ENCODE measurements at regions not wholly inside any gene's neighbourhood (a gene's known extent, or its start where the extent isn't known, plus 50 kb on each side); places are given as distances from the start of the nearest gene placed in this dataset.

DNA sequence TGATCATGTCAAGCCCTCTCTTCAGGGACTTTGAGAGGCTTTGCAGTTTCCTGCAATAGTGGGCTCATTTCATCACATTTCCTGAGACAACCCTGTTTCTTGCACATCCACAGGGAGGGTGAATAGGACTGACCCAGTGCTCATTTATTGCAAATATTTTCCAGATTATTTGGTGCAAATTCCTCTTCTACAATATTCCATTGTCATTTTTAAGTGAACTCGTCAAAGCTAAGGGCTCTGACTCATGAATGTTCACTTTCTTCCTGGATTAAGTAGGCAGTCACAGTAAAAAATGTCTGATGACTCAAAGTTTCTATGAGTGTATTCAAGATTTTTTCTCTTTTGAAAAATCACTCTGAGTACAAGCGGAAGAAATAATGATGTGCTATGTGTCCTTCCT, 225.5 kb upstream of the GALNT5 start:
- ChIA-PET POLR2A (no interaction called here), CTCF (no interaction called here)

DNA sequence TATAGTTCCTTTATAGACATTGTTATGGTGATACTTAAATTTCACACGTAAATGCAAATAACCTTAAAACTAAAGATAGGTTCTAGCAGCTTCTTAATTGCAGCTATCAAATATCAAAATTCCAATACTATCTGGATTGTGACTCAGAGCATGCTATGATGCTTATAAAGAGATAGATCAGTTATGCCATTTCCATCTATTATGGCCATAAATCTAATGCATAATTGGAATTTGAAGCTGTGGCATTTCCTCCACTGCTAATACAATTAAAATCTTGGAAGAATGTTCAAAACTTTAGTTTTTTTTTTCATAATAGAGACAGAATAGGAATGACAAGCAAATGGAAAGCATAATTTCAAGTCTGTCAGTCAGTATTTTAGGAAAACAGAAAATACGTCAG, 220.8 kb upstream of the GALNT5 start:
- ChIA-PET CTCF (no interaction called here), POLR2A (no interaction called here)

DNA sequence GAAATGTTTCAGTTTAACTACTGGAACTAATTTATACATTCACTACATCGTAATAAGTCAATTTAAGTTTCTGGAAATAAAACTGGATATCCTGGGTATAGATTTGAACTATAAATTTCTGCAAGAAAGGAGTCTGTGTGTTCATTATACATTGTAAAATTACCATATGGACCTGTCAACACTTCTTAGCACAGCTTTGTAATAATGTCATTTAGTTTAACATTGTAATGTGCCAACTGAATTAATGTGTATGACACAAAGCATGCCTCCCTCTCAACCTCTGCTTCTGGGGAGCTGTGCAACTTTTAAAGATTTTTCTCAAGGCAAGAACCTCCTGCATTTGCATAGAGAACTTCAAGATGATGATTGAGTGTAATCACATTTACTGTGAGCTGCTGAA, 213.7 kb upstream of the GALNT5 start:
- CTCF ChIA-PET, result no interaction called here
- POLR2A ChIA-PET, result no interaction called here

DNA sequence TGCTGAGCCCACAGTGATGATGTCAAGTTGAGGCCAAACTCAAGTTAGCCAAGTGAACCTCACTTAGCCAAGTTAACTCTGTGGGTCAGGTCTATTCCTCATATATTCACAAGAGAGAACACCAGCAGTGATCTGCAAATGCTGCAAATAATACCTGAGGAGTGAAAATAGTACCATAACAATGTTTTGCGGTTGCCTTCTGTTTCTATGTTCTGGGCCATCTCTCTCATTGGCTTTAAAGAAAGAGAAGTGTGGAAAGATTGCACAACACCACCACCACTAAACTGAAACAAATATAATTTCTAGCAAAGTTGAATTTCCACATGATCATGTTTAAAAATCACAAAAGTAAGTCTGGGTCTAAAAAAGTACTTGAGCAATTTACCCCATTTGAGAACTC, 211.1 kb upstream of the GALNT5 start:
- CTCF ChIA-PET, result no interaction called here
- POLR2A ChIA-PET, result no interaction called here

DNA sequence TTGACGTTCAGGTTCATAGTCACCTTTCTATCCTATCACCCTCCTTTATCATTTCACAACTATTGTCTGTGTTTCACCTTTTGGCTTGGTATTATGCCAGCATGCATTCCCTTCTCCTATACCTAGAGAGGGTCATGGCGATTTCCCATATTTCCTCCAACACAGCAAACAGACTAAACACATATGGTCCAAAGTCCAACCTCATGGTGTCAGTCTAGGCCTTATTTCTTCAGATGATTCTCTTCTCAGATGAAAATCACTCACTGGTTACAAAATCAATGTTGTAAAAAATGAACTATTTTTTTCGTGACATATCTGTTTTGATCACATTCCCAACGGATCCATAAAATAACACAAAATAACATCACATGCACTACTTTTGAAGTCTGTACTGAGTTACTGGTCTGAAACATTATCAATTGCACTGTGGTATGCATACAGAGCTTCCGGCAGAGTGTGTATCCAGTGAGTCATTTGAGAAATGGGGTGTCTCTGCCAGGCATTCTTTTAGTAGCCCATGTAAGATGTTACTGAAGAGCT, 204.8 kb upstream of the GALNT5 start:
- CTCF ChIA-PET, result no interaction called here
- POLR2A ChIA-PET, result no interaction called here

DNA sequence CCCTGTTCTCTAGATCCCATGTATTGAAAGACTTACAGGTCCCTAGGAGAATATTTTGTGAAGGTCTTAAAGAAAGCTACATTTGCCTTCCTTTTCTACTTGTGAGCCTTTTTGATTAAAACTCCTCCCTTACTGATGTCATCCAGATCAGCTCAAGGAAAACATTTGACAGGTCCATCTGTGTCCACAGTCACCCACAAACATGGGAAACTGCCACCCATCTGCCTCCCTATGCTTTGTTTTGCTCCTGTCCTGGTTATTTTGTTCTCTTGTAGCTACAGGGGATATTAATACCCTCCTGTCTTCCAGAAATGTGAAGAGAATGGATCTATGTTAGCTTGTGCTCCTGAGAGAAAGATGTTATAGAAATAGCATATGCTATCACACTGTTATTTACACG, 203.6 kb upstream of the GALNT5 start:
- CTCF ChIA-PET, result no interaction called here
- POLR2A ChIA-PET, result no interaction called here

DNA sequence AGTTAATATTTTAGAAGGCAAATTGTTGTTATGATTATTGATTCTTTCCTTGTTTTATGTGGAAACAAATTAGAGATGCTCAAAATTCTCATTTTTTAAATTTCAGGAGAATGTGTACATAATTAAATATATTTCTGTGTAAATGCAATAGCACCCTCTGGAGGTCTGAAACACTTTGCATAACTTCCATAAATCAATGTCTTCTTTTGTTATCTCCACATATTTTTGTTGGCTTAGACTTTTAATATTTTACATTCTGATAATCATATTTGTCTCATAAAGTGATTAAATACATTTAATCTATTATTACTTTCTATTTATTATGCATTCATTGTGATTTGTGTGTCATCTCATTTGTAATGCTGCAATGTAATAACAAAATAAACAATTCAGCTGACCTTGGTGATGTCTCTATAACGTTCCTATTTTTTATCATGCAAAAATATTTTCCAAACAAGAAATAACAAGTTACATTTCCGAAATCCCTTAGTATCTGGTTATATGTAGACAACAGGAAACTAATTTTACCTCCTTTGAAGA, 201.8 kb upstream of the GALNT5 start:
- ChIA-PET POLR2A (no interaction called here), CTCF (no interaction called here)

DNA sequence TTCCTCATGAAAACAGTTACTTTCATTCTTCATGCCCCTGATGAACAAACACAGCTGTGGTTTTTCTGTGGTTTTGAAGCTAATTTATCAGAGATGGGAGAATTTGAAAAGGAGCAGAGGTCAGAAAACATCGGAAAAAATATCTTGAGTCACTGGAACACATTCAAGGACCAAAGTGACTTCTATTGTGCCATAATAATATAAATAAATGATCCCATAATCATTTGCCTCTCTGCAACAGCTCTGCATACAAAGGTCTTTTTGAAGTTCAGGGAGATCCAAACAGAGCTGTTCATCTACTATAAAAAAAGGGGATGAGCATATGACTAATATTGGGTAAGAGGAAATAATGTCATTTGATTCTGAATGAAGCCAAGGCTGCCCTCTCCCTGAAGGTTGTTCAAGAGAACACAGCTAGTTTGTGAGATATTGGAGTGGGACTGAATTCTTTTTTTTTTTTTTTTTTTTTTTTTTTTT, 201.3 kb upstream of the GALNT5 start:
- ChIA-PET CTCF (no interaction called here), POLR2A (no interaction called here)

DNA sequence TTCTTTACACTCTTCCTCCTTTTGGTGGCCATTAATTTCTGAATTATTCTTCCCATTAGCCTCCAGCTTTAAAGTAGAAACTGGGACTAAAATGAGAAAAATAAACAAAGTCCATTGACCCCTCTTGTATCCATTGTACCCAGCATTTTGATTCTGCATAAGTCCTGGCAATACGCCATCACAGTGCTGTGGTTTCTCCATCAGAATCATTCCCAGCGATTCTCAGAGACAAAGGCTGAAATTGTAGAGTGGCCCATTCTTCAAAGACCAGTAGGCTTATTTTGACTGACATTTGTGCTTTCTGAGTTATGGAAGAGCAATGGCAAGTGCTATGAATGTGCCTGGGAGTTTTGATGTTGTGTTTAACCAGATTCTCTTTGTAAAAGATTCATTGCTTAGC, 199.3 kb upstream of the GALNT5 start:
- POLR2A ChIA-PET, result no interaction called here
- CTCF ChIA-PET, result no interaction called here

DNA sequence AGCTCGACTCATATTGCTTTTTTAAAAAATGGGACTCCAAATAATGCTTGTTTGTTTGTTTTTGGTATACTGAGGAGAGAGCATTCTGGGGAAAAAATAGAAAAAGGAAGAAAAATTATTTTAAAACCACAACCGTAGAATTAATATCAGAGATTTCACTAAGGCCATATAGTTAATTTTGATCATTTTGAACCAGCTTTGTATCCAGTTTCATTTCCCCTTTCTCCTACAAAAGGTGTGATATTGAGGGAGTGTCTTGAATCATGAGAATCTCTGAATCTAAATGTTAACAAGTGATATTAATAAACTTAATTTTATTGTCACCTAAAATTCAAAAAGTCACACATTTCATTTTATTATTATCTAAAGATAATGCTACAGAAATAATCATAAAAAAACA, 198.5 kb upstream of the GALNT5 start:
- POLR2A ChIA-PET, result no interaction called here
- CTCF ChIA-PET, result no interaction called here

DNA sequence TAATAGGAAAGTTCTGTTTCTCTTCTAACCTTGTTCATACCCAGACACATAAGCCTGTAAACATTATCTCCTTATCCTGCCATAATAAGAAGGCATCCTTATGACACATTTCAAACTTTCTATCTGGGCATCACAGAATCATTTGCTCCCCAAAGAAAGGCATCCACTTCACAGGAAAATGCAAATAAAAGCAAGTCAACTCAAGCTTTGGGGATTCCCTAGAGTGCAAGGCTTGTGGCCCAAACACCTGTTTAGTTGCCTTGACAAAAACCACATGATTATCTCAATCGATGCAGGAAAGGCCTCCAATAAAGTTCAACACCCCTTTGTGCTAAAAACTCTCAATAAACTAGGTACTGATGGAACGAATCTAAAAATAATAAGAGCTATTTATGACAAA, 195.7 kb upstream of the GALNT5 start:
- ChIA-PET CTCF (no interaction called here), POLR2A (no interaction called here)

DNA sequence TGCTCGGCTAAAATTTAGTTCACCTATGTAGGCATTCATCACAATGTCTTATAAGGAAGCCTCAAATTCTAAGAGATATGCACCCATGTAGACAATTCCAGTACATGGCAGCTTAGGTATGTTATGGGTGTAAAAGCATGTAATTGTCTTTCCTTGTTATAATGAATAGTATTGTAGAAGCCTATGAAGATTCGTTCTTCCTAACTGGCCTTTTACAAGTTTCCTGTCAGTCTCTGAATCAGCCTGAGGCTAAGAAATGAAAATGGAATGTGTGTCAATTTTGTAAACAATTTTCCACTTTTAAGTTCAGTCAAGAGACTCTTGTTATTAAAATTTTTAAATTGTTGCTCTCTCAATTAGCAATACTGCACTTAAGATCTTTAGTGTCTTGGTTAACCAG, 189.9 kb upstream of the GALNT5 start:
- POLR2A ChIA-PET, result no interaction called here
- CTCF ChIA-PET, result no interaction called here

DNA sequence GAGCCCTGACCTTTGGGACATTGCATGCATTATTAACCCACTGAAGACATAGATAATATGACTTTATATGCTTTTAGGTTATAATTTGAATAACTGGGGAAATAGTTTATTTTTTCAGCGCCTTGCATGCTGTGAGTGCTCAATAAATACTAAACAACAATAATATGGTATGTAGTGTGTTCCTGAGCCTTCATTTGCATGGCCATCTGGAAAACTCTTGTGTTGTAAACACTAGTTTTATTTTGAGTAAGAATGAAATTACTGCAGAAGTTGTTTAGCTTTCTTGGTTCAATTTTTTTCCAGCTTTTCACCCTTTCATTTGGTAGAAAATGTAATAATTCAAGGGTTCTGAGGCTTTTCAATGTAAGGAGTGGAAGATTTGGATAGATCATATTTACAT, 189.3 kb upstream of the GALNT5 start:
- CTCF ChIA-PET, result no interaction called here
- POLR2A ChIA-PET, result no interaction called here

DNA sequence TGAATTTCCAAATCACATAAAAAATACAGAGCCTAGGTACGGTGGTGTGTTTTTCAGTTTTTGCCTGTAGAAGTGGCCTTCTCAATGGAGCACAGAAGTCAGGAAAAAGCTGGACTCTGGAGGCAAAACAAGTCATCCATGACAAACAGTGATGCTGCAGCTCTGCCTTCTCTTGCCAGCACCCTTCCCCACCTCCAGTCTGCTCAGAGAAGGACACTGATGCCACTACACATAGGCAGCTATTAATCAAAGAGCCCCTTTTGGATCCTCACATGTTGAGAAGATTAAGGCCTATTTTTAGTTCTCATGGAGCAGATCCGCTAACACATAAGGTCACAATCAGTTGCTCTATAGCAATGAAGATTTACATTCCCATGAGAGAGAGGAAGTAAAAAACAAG, 181.6 kb upstream of the GALNT5 start:
- ChIA-PET POLR2A (no interaction called here), CTCF (no interaction called here)

DNA sequence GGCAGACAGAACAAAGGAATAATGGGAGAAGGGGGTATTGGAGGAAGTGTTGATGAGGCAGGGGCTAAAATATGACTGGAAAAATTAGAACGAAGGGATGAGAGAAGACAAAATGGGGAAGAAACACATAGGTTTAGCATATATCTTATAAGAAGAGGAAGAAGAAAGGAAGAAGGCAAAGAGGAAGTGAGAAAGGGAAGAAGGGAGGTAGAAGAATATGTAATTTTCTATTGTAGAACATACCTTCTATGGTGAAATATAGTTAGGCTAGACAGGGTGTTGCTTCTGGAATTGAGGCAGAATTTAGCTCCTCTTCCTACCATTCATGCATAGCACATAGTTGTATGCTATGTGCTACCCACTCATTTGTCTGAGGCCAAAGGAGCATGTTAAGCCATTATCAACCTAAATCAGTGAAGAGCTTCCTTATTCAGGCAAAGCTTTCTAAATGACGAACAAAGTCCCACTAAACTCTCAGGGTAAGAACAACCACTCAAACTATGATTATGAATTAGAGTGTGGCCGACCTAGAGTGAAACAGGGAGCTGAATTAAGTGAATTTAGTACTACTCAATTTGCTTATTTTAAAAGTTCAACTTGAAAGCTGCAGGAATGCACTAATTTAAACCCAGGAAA, 180.9 kb upstream of the GALNT5 start:
- ChIA-PET CTCF (no interaction called here), POLR2A (no interaction called here)

DNA sequence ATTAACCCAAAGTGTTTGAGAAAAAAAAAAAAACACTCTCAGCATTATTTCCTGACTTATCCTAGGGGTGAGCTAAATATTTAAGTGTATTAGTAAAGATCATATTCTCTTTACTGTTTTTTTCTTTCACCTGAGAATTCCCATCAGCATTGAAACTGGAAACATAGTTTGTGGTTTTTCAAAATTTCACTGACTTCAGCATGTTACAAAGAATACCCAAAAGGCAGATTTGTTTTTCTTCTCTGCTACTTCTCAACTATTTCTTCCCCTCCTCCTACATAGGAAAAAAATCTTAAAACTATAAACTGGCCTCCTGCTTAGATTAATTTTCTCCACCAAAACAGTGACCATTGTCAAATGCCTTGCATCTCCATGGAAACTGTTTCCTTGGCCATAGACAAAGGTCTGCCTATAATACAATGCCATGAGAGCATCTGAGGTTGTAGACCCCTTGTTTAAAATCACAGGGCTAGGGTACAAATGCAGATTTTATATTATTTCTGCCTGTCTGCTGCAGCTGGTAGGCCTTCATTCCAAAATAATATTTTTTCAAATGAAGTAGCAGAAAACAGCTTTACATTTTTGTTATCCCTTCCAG, 179.7 kb upstream of the GALNT5 start:
- CTCF ChIA-PET, result no interaction called here
- POLR2A ChIA-PET, result no interaction called here

DNA sequence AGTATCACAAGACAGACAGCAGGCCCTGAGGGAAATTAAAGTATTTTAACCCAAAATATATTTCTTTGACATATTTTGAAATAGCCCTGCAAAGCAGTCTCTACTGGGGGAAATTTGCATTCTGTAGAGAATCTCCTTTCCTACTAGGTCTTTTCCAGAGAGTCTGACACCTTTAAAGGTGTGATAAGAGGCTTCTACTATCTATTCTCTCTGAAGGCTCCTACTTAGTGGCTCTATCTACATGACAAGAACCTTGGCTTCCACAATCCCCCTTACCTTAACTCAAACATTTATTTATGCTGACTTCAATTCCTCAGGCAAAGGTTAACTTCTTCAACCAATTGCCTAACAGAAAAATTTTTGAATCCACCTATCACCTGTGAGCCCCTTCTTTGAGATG, 174.6 kb upstream of the GALNT5 start:
- POLR2A ChIA-PET, result no interaction called here
- CTCF ChIA-PET, result no interaction called here

DNA sequence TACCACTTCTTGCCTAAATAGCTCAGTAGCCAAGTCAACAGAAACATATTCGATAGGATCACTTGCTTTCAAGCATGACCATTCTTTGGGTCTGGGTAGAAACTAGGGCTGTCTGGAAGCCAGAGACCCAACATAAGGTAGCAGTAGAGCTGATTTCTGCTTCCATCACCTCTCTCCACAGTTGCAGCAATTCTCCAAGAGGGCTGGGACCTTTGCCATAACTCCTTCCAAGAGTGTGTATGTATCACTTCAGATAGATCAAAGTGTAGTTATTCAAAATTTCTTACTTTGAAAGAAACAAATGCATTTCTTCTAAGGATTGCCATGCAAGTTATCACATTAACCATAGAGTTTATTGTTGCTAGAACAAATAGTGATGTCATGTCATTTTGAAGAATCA, 172.0 kb upstream of the GALNT5 start:
- ChIA-PET CTCF (no interaction called here), POLR2A (no interaction called here)

DNA sequence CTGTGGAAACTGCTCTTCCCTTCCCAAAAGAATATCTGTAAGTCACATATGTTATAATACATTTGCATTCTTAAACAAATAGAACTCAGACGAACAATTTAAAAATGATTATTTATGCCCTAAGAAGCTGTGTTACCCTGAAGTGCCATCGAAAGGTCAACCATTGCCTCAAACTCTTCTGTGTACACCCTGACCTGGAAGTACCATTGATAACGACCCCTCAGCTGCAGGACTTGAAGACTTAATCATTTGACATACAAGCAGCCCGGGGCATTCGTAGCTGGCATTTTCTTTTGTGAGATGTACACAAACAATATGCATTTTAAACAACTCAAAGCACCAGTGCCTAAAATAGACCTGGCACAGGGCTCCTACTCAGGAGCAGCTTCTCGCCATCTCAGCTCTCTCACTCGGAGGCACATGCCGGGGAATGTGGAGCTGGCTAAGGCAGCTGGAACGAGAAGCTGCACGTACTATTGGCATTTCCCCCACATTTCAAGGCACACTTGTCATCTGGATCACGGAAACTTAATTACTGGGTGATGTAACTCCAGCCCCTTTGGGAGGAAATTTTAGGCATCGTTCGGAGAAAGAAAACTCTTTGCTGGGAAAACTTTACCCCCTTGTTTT, 170.0 kb upstream of the GALNT5 start:
- ChIA-PET POLR2A (no interaction called here), CTCF (no interaction called here)

DNA sequence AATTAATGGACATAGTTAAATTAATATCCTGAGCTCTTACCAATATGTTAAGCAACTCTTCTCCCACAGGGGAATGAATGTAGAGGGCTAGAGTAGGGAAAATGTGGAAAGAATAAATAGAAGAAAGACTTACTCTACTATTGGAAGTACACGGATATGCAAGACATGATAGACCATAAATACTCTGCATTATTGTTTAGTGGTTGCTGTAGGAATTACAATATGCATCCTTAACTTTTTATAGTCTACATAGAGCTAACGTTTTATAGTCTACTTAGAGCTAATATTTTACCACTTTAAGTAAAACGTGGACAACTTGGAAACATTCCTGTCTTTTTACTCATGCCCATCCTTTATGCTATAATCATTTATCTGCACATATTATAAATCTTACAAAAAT, 163.8 kb upstream of the GALNT5 start:
- ChIA-PET CTCF (interaction anchor here (0.7 kb wide), 1 partner anchor 136 kb away, joined by 3 read pairs; no protein-coding TSS in a partner anchor), POLR2A (no interaction called here)

DNA sequence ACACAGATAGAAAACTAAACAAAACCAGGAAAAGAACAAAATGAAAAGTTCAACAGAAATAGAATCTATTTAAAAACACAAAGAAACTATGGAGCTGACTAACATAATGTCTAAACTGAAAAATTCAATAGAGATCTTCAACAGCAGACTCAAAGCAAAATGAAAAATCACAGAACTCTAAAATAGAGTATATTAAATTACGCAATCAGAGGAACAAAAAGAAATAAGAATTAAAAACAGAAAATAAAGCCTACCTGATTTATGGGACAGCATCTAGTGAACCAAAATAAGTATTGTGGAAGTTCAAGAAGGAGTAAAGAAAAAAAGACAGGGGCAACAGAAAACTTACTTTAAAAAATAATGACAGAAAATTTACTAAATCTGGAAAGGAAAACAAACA, 152.1 kb upstream of the GALNT5 start:
- ChIA-PET CTCF (no interaction called here), POLR2A (no interaction called here)

DNA sequence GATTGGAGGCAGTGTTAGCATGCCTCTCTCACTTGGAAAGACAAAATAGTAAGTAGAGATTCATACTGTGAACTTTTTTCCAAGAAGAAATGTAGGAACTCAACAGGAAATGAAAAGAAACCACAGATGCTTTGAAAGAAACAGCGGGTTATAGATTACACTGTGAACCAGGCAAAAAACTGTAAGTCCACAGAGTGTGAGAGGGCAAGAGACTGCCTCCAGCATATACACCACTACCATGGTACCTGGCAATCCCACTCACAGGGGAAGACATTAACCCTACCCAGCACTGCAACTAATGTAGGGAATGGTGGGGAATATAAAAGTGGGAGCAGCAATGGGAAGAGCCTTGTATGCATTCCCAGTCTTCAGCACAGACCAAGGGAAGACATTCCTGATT, 150.6 kb upstream of the GALNT5 start:
- ChIA-PET POLR2A (no interaction called here), CTCF (no interaction called here)
